ENCODE measurements at regions not wholly inside any gene's neighbourhood (a gene's known extent, or its start where the extent isn't known, plus 50 kb on each side); places are given as distances from the start of the nearest gene placed in this dataset.

DNA sequence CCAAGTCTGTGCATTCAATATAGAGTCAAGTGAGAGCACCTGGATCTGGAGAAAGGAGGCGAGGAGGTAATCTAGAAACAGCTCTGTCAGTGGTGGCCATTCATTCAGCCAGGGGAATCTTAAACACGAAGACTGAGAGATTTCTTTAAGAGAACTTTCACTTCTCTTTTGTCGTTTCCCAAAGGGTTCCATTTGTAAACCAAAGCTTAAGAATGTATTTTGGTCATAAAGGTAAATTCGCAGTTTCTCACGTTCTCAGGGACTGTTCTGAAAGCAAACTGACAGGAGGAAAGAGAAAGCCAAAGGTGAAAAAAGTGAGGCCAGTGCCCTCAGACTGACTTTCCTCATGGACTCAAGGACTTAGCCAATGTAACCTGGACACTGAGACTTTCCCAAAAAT, 513.5 kb downstream of the CMPK2 start:
- no peak for TF ChIP-seq EZH2phosphoT487 (IDR thresholded peaks at IDR 0.05; ENCODE audit: borderline replicate concordance)
- TF ChIP-seq, protein P1, sequence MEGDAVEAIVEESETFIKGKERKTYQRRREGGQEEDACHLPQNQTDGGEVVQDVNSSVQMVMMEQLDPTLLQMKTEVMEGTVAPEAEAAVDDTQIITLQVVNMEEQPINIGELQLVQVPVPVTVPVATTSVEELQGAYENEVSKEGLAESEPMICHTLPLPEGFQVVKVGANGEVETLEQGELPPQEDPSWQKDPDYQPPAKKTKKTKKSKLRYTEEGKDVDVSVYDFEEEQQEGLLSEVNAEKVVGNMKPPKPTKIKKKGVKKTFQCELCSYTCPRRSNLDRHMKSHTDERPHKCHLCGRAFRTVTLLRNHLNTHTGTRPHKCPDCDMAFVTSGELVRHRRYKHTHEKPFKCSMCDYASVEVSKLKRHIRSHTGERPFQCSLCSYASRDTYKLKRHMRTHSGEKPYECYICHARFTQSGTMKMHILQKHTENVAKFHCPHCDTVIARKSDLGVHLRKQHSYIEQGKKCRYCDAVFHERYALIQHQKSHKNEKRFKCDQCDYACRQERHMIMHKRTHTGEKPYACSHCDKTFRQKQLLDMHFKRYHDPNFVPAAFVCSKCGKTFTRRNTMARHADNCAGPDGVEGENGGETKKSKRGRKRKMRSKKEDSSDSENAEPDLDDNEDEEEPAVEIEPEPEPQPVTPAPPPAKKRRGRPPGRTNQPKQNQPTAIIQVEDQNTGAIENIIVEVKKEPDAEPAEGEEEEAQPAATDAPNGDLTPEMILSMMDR (conservative IDR thresholded peaks at IDR 0.05; ENCODE audit: low read length), result no peak
- Histone ChIP-seq H3K9me3 (ENCODE audit: insufficient read depth, low read depth, low read length) (no peaks in the 10 kb centered on the region), H2AFZ (ENCODE audit: low read length) (no peak overlapping the region), H3F3A (ENCODE audit: low read depth) (no peaks in the 10 kb centered on the region), H3K27me3 (ENCODE audit: insufficient read depth, low read length, poor library complexity, severe bottlenecking) (no peaks in the 10 kb centered on the region), H3K36me3 (ENCODE audit: insufficient read depth, low read length) (no peaks in the 10 kb centered on the region), H3K4me3 (ENCODE audit: low read length, poor library complexity, severe bottlenecking) (no peak overlapping the region), H3K4me2 (ENCODE audit: low read depth, low read length, poor library complexity, severe bottlenecking) (no peak overlapping the region), H4K20me1 (ENCODE audit: insufficient read depth, low read length, poor library complexity, severe bottlenecking) (no peaks in the 10 kb centered on the region), H3K9me2 (replicated peaks; ENCODE audit: low read depth, low read length) (no peaks in the 10 kb centered on the region), H3K79me2 (ENCODE audit: insufficient read depth, low read length) (no peaks in the 10 kb centered on the region), H3K9ac (ENCODE audit: low read depth, low read length, poor library complexity, severe bottlenecking) (no peak overlapping the region), H3K4me1 (ENCODE audit: insufficient read depth, low read length, poor library complexity, severe bottlenecking) (no peaks in the 10 kb centered on the region)

- Histone ChIP-seq H3K4me2 (ENCODE audit: low read depth, low read length, poor library complexity, severe bottlenecking) (no peak overlapping the region), H4K20me1 (ENCODE audit: insufficient read depth, low read length, poor library complexity, severe bottlenecking) (no peaks in the 10 kb centered on the region), H3K9me3 (ENCODE audit: insufficient read depth, low read depth, low read length) (no peaks in the 10 kb centered on the region), H3K9ac (ENCODE audit: low read depth, low read length, poor library complexity, severe bottlenecking) (no peak overlapping the region), H3K4me3 (ENCODE audit: low read length, poor library complexity, severe bottlenecking) (no peak overlapping the region), H3K27me3 (ENCODE audit: insufficient read depth, low read length, poor library complexity, severe bottlenecking) (no peaks in the 10 kb centered on the region), H2AFZ (ENCODE audit: low read length) (no peak overlapping the region), H3K36me3 (ENCODE audit: insufficient read depth, low read length) (no peaks in the 10 kb centered on the region), H3F3A (ENCODE audit: low read depth) (no peaks in the 10 kb centered on the region), H3K4me1 (ENCODE audit: insufficient read depth, low read length, poor library complexity, severe bottlenecking) (no peaks in the 10 kb centered on the region), H3K9me2 (replicated peaks; ENCODE audit: low read depth, low read length) (no peaks in the 10 kb centered on the region), H3K79me2 (ENCODE audit: insufficient read depth, low read length) (no peaks in the 10 kb centered on the region)
- TF ChIP-seq, protein P1 (conservative IDR thresholded peaks at IDR 0.05; ENCODE audit: low read length), result peak; percentile 30
- no peak for TF ChIP-seq EZH2phosphoT487 (IDR thresholded peaks at IDR 0.05; ENCODE audit: borderline replicate concordance)
These were observed 512.7 kb downstream of the CMPK2 start for GRCh38 chr2:6352906-6353515.

GRCh38 chr2:6353669-6354068, 512.0 kb downstream of the CMPK2 start:
- no peak overlapping the region for H3K4me3 ChIP-seq (ENCODE audit: low read length, poor library complexity, severe bottlenecking)
- H3K9ac ChIP-seq (ENCODE audit: low read depth, low read length, poor library complexity, severe bottlenecking), result no peak overlapping the region
- no peak overlapping the region for H2AFZ ChIP-seq (ENCODE audit: low read length)
- no peaks in the 10 kb centered on the region for H3K4me1 ChIP-seq (ENCODE audit: insufficient read depth, low read length, poor library complexity, severe bottlenecking)
- H3F3A ChIP-seq (ENCODE audit: low read depth), result no peaks in the 10 kb centered on the region
- TF ChIP-seq EZH2phosphoT487 (IDR thresholded peaks at IDR 0.05; ENCODE audit: borderline replicate concordance), result no peak
- TF ChIP-seq, protein P1 (conservative IDR thresholded peaks at IDR 0.05; ENCODE audit: low read length), result no peak
- H3K4me2 ChIP-seq (ENCODE audit: low read depth, low read length, poor library complexity, severe bottlenecking), result no peak overlapping the region
- no peaks in the 10 kb centered on the region for H3K36me3 ChIP-seq (ENCODE audit: insufficient read depth, low read length)
- H3K9me3 ChIP-seq (ENCODE audit: insufficient read depth, low read depth, low read length), result no peaks in the 10 kb centered on the region
- H3K9me2 ChIP-seq (replicated peaks; ENCODE audit: low read depth, low read length), result no peaks in the 10 kb centered on the region
- H4K20me1 ChIP-seq (ENCODE audit: insufficient read depth, low read length, poor library complexity, severe bottlenecking), result no peaks in the 10 kb centered on the region
- no peaks in the 10 kb centered on the region for H3K27me3 ChIP-seq (ENCODE audit: insufficient read depth, low read length, poor library complexity, severe bottlenecking)
- no peaks in the 10 kb centered on the region for H3K79me2 ChIP-seq (ENCODE audit: insufficient read depth, low read length)

All from Loucy (cell line).